Pulmonary artery endothelial cell (primary cell): ENCODE measurements at regions not wholly inside any gene's neighbourhood (a gene's known extent, or its start where the extent isn't known, plus 50 kb on each side); places are given as distances from the start of the nearest gene placed in this dataset.

Experiments
- DNase-seq: peaks from one replicate; pipeline ENCODE4 v3.0.0-alpha.2; 2011; ENCODE audit warnings: low read depth, low spot score

GRCh38 chr3:81985996-81986723 is 224.7 kb upstream of the GBE1 start:
- DNase-seq: no peak

- DNase-seq: no peak
These were observed 221.9 kb upstream of the GBE1 start for GRCh38 chr3:81983382-81983781.

DNA sequence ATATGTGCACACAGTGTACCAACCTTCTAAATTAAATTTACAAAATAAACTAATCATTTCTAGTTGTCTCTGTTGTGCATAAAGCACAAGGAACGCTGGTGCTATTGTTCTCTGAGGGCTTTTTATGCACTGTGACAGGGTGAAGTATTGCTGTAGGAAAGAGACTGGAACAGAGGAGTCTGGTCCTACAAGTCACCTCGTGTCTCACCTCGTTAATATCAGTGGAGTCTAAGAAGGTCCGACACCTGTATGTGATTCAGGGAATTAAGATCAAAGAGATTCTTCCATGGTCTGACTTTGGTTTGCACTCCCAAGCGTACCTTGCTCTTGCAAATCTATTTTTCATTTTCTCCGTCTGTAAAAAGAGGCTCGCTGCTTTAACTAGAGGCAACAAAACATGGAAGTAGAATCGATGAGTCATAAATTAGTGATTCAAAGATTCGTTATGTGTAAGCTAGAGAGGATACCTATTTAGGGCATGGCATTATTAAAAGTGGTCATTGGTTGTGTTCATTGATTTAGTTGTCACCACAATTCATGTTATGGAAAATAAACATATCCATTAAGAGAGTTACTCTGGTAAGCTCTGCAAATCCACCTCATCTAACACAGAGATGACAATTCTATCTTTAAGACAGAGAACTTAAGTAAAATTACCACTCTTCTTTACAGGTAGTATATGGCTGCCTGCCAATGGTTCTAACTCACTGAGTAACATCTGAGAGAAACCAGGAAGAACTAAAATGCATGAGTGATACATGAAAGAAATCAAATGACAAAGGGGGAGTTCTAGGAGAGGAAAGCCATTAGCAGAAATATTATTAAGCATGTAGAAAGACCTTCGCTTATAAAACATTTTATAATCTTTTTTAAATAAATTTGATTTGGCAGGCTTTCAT is 219.4 kb upstream of the GBE1 start:
- DNase-seq: no peak

- DNase-seq: no peak
These were observed 213.3 kb upstream of the GBE1 start for GRCh38 chr3:81974751-81975150.

- DNase-seq: no peak
These were observed 207.2 kb upstream of the GBE1 start for GRCh38 chr3:81968658-81969057.

- DNase-seq: no peak
These were observed 205.9 kb upstream of the GBE1 start for GRCh38 chr3:81967393-81967792.

GRCh38 chr3:81965696-81966095 is 204.3 kb upstream of the GBE1 start:
- no peak for DNase-seq

GRCh38 chr3:81962396-81962795 is 201.0 kb upstream of the GBE1 start:
- DNase-seq: no peak

- no peak for DNase-seq
These were observed 197.7 kb upstream of the GBE1 start for GRCh38 chr3:81958972-81959640.

GRCh38 chr3:81955878-81956277 is 194.4 kb upstream of the GBE1 start:
- DNase-seq: no peak

GRCh38 chr3:81953111-81953510 is 191.7 kb upstream of the GBE1 start:
- no peak for DNase-seq

DNA sequence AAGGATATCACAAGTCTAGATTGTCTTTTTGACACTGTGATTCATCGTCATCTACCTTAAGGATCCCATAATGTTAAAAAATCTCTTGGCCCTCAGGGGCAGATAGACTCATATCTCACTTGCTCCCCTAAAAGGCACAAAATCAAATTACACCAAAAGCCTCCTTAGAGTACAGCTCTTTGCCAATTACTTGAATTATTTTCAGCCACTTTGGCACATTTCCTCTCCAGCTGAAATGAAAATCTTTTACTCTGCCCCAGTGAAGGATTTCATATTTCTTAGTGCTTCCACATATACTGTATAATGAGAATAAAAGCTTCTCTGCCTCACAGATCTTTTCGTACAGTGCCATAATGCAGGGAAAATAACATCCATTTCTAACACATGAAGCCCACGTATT is 190.7 kb upstream of the GBE1 start:
- DNase-seq: no peak

DNA sequence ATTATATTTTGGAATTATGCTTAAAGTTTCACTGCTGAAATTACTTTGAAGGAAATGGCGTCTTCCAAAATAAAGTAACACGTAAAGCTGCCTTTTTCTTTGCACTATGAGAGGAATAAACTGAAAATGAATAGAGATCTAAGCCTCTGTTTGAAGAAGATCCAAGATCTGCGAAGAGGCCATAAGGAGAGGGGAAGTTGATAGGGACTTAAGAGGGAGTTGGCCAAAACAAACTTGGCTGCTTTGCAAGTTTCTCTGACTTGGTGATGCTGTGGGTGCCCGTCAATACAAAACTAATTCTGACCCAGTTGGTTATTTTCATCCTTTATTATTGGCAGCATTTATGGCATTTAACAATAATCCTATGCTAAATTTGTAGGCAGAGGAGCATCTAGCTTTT is 190.2 kb upstream of the GBE1 start:
- no peak for DNase-seq

DNA sequence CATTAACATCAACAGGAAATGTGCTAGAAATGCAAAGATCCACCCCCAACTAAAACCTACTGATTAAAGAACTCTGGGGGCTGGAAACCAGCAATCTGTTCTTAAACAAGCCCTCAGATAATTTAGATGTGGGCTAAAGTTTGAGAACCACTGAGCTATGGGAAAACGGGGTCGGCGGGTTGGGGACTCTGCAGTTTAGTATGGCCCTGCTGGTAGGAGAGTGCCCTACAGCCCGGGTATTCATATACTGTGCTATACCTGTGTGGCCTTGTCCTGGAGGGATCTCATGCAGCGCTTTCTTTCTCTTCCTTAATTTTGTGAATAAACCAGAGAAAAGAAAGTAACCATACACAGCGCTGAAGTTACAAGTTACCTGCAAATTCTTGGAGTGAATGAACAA is 189.7 kb upstream of the GBE1 start:
- DNase-seq: no peak

- no peak for DNase-seq
These were observed 185.9 kb upstream of the GBE1 start for GRCh38 chr3:81947359-81947758.

DNA sequence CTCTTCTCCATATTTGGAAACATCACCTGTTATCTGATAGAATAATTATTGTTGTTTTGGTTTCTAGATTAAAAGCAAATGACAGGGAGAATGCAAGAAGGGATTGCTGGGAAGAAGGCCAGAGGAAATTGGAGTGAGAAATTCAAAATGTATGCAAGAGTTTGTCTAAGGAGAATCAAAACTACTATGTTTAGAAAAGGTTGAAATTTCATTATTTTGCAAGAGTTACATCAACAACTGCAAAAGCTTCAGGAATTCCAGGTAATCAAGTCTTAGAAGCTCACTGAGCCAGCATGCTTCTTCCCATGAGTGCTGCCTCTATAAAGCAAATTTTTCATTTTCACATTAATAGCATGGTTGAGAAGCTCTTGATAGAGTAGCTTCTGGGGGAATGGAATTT is 177.2 kb upstream of the GBE1 start:
- DNase-seq: no peak

DNA sequence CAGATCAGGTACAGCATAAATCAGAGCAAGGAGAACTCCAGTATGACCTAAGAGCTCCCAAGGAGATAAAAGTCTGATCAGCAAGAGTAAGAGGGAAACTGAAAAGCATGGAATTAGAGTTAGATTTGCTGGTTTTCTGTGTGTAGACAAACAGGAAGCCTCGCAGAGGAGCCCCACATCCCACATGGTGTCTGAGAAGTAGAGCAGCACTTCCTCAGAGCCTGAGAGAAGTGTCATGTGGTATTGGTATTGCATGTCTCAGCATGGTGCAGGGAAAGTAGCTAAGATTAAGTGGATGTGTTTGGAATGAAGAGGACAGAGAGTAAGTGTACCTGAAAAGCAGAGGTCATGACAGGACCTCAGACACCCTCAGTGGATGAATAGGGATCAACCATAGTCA is 175.4 kb upstream of the GBE1 start:
- no peak for DNase-seq

GRCh38 chr3:81932681-81933080 is 171.2 kb upstream of the GBE1 start:
- DNase-seq: no peak

GRCh38 chr3:81931265-81932251 is 170.1 kb upstream of the GBE1 start:
- no peak for DNase-seq

DNA sequence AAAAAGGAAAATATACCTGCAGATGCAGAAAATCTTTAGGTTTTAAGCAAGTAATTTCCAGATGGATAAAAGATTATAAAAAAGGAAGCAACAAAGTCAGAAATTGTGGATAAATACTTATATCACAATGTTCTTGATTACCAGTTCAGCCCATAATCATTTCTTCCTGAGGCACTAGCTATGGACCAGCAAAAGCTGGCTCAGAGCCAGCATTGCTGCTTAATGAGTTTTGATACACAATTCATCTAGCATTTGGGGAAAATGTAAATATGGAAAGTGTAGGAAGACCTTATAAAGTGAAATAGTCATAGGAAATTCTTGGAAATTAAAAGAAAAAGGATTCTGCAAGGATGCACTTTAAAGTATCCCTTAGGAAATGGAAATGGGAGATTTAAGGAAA is 168.3 kb upstream of the GBE1 start:
- DNase-seq: no peak

- DNase-seq: no peak
These were observed 166.4 kb upstream of the GBE1 start for GRCh38 chr3:81927811-81928210.
